Thyroid gland (tissue), 4 donors: ENCODE measurements at regions not wholly inside any gene's neighbourhood (a gene's known extent, or its start where the extent isn't known, plus 50 kb on each side); places are given as distances from the start of the nearest gene placed in this dataset.

Experiments used
- CTCF ChIP-seq, 6 experiments: fragments of 200-600 bp in 3 of 6; fragments of 450-650 bp in 3 of 6; sonication (generic) in 3 of 6; IDR thresholded peaks; one replicate each; pipeline ENCODE4 v1.5.1; 2016 to 2019; ENCODE audit warnings: antibody characterized with exemption in 6 of 6, mild to moderate bottlenecking in 2 of 6, inconsistent platforms in 1 of 6, moderate library complexity in 1 of 6
- POLR2A ChIP-seq, 2 donors: fragments of 450-650 bp; IDR thresholded peaks; one replicate each; pipeline ENCODE4 v1.6.1; 2017; ENCODE audit warnings: antibody characterized with exemption in 2 of 2, mild to moderate bottlenecking in 2 of 2, moderate library complexity in 1 of 2

GRCh38 chr12:23043646-23044045 lies 418.7 kb downstream of the ETNK1 start:
- TF ChIP-seq CTCF (IDR thresholded peaks at IDR 0.05) (no peak), POLR2A (IDR thresholded peaks at IDR 0.05) (no peak)
